Progenitor cell of endocrine pancreas (in vitro differentiated cells): ENCODE measurements at regions not wholly inside any gene's neighbourhood (a gene's known extent, or its start where the extent isn't known, plus 50 kb on each side); places are given as distances from the start of the nearest gene placed in this dataset.
"Not testable (repeated sequence)": the region's sequence is repeated elsewhere in the genome, so short reads cannot be mapped to it uniquely, and the experiment has no call there.

Experiments used
- DNase-seq: peaks from one replicate; pipeline ENCODE4 v3.0.0; 2021; ENCODE audit warnings: low spot score; ENCODE audit not compliant: unreplicated experiment
- H3K27ac Mint-ChIP-seq: 2 replicates; pipeline ENCODE4 v1.8.0; 2021; ENCODE audit warnings: mild to moderate bottlenecking, moderate library complexity, mixed read lengths
- H3K27me3 Mint-ChIP-seq: 2 replicates; pipeline ENCODE4 v1.8.0; 2021; ENCODE audit warnings: mixed read lengths
- H3K36me3 Mint-ChIP-seq: 2 replicates; pipeline ENCODE4 v1.8.0; 2022; ENCODE audit warnings: mixed read lengths; ENCODE audit not compliant: insufficient read depth
- H3K4me1 Mint-ChIP-seq: 2 replicates; pipeline ENCODE4 v1.8.0; 2021; ENCODE audit warnings: low read depth, mixed read lengths
- H3K4me3 Mint-ChIP-seq: 2 replicates; pipeline ENCODE4 v1.8.0; 2021; ENCODE audit warnings: low read depth, mild to moderate bottlenecking, moderate library complexity, mixed read lengths
- H3K9me3 Mint-ChIP-seq: 2 replicates; pipeline ENCODE4 v1.8.0; 2021; ENCODE audit warnings: low read depth, mixed read lengths
- CTCF ChIP-seq: fragments of 200-600 bp; sonication (generic); IDR thresholded peaks from one replicate; pipeline ENCODE4 v1.5.0; 2021; ENCODE audit warnings: antibody characterized with exemption, mild to moderate bottlenecking; ENCODE audit not compliant: unreplicated experiment

- TF ChIP-seq CTCF = no peak
- H3K4me1 Mint-ChIP-seq = peaks cover 7% of the 10 kb centered on the region
- no peak overlapping the region for H3K27ac Mint-ChIP-seq
- no peak overlapping the region for H3K4me3 Mint-ChIP-seq
- no peaks in the 10 kb centered on the region for H3K36me3 Mint-ChIP-seq
- no peaks in the 10 kb centered on the region for H3K9me3 Mint-ChIP-seq
- no peak for DNase-seq
- peaks cover 31% of the 10 kb centered on the region for H3K27me3 Mint-ChIP-seq
These were observed 116.9 kb upstream of the EEF2KMT start for GRCh38 chr16:5214466-5214865.

DNA sequence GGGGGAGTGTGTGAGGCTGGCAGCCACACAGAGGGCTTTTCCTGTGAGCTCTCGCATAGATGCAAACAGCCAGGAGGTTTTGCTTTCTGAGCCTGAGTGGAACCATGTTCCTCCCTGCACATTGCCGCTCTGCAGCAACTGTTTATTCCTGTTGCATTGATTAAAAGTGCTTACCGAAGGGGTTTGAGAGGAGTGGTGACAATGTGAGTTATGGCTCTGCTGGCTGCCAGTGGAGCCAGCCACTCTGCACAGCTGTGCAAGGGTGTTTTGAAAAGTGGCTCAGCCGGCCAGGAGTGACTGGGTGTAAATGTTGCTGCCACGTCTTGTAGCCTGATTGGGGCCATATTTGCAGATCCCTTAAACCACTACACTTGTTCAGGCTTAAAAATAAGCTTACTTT, 114.9 kb upstream of the EEF2KMT start:
- not testable (repeated sequence) for H3K4me3 Mint-ChIP-seq, H3K4me1 Mint-ChIP-seq, H3K27ac Mint-ChIP-seq, DNase-seq, H3K36me3 Mint-ChIP-seq, H3K9me3 Mint-ChIP-seq
- peaks cover 31% of the 10 kb centered on the region for H3K27me3 Mint-ChIP-seq

- not testable (repeated sequence) for H3K9me3 Mint-ChIP-seq, DNase-seq, H3K36me3 Mint-ChIP-seq, H3K4me1 Mint-ChIP-seq, H3K27ac Mint-ChIP-seq, H3K4me3 Mint-ChIP-seq
- H3K27me3 Mint-ChIP-seq = peaks cover 18% of the 10 kb centered on the region
These were observed 110.4 kb upstream of the EEF2KMT start for GRCh38 chr16:5207862-5208498.

DNA sequence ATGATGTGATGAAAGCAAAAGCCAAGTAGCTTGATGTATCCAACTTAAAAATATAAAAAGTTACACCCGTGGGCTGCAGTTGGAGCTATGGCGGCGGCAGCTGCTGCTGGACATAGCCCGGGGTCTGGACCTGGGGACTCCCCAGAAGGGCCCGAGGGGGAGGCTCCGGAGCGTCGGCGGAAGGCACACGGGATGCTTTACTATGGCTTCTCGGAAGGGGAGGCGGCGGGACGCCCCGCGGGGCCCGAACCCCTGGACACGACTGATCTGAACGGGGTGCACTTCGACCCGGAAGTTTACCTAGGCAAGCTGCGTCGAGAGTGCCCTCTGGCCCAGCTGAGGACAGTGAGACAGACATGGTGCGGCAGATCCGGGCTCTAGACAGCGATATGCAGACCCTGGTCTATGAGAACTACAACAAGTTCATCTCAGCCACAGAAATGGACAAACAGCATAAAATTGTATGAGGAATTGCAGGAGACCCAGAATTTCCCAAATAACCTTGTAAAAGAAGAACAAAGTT, 109.5 kb upstream of the EEF2KMT start:
- no peak overlapping the region for H3K27ac Mint-ChIP-seq
- no peak for TF ChIP-seq CTCF
- DNase-seq = no peak
- H3K9me3 Mint-ChIP-seq = no peaks in the 10 kb centered on the region
- no peak overlapping the region for H3K4me3 Mint-ChIP-seq
- H3K4me1 Mint-ChIP-seq = no peaks in the 10 kb centered on the region
- H3K27me3 Mint-ChIP-seq = peaks cover 9% of the 10 kb centered on the region
- no peaks in the 10 kb centered on the region for H3K36me3 Mint-ChIP-seq

GRCh38 chr16:5206331-5206990, 108.9 kb upstream of the EEF2KMT start:
- peaks cover 7% of the 10 kb centered on the region for H3K27me3 Mint-ChIP-seq
- no peak overlapping the region for H3K27ac Mint-ChIP-seq
- no peak overlapping the region for H3K4me3 Mint-ChIP-seq
- no peak for TF ChIP-seq CTCF
- H3K9me3 Mint-ChIP-seq = no peaks in the 10 kb centered on the region
- H3K36me3 Mint-ChIP-seq = no peaks in the 10 kb centered on the region
- no peaks in the 10 kb centered on the region for H3K4me1 Mint-ChIP-seq
- no peak for DNase-seq

DNA sequence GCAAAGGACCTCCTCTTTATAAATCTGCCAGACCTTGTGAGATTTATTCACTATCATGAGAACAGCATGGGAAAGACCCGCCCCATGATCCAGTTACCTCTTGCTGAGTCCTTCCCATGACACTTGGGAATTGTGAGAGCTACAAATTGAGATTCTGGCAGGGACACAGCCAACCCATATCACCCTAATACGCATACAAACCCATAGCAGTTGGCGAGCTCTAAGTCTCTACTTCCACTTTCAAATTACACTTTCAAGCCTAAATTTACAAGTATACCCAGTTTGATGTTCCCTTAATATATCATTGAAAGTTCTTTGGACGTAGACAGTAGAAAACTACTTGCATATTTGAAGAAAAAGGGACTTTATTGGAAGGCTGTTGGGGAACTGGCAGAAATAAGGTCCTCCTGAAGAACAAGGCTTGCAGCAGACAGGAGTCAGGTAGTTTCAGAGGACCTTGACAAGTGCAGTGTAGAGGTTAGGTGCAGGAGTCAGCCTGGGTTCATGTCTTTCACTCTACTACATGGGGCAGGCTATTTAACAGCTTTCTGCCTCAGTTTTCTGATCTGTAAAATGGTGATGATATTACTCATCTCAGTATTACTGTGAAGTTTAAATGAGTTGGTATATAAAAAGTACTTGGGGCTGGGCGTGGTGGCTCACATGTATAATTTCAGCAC, 107.9 kb upstream of the EEF2KMT start:
- Mint-ChIP-seq H3K4me1 (no peaks in the 10 kb centered on the region), H3K27ac (no peak overlapping the region), H3K9me3 (no peaks in the 10 kb centered on the region), H3K36me3 (no peaks in the 10 kb centered on the region), H3K4me3 (no peak overlapping the region), H3K27me3 (peaks cover 6% of the 10 kb centered on the region)
- DNase-seq = no peak
- TF ChIP-seq CTCF = no peak

GRCh38 chr16:5203675-5204074, 106.1 kb upstream of the EEF2KMT start:
- not testable (repeated sequence) for H3K4me3 Mint-ChIP-seq, H3K27me3 Mint-ChIP-seq, H3K4me1 Mint-ChIP-seq, H3K27ac Mint-ChIP-seq, DNase-seq, H3K9me3 Mint-ChIP-seq, H3K36me3 Mint-ChIP-seq
